Neural cell (in vitro differentiated cells): ENCODE measurements at regions not wholly inside any gene's neighbourhood (a gene's known extent, or its start where the extent isn't known, plus 50 kb on each side); places are given as distances from the start of the nearest gene placed in this dataset.

Experiments used
- EP300 ChIP-seq: fragments of 450-650 bp; conservative IDR thresholded peaks from 2 replicates; pipeline ENCODE4 v1.6.1; 2014; ENCODE audit warnings: antibody characterized with exemption, mild to moderate bottlenecking, moderate library complexity; ENCODE audit not compliant: poor library complexity, severe bottlenecking
- EZH2 ChIP-seq: fragments of 200-600, 300-800 bp; shearing (Covaris generic), sonication (generic); IDR thresholded peaks from 2 replicates; pipeline ENCODE4 v1.6.1; 2014; ENCODE audit warnings: antibody characterized with exemption, low read length, borderline replicate concordance, mild to moderate bottlenecking; ENCODE audit not compliant: insufficient read depth, poor library complexity, severe bottlenecking
- MXI1 ChIP-seq: fragments of 450-650 bp; conservative IDR thresholded peaks from 2 replicates; pipeline ENCODE4 v1.6.1; 2014; ENCODE audit warnings: antibody characterized with exemption, mild to moderate bottlenecking; ENCODE audit not compliant: poor library complexity, severe bottlenecking
- POLR2AphosphoS5 ChIP-seq: IDR thresholded peaks from 2 replicates; pipeline ENCODE4 v1.6.1; 2012
- RAD21 ChIP-seq: fragments of 450-650 bp; conservative IDR thresholded peaks from 2 replicates; pipeline ENCODE4 v1.6.1; 2014; ENCODE audit warnings: antibody characterized with exemption, mild to moderate bottlenecking, moderate library complexity
- SMC3 ChIP-seq: fragments of 450-650 bp; conservative IDR thresholded peaks from 2 replicates; pipeline ENCODE4 v1.6.1; 2014; ENCODE audit warnings: antibody characterized with exemption, mild to moderate bottlenecking, moderate library complexity; ENCODE audit not compliant: poor library complexity
- TAF1 ChIP-seq: IDR thresholded peaks from 2 replicates; pipeline ENCODE4 v1.6.1; 2012; ENCODE audit warnings: low read depth
- TF ChIP-seq, protein P1 (sequence below): fragments of 450-650 bp; IDR thresholded peaks from 2 replicates; pipeline ENCODE4 v1.5.1; 2014; ENCODE audit warnings: antibody characterized with exemption, mild to moderate bottlenecking, moderate library complexity; ENCODE audit not compliant: poor library complexity, severe bottlenecking
- TF ChIP-seq, protein P2 (sequence below): IDR thresholded peaks from 2 replicates; pipeline ENCODE4 v1.6.1; 2012; ENCODE audit warnings: borderline replicate concordance

- TF ChIP-seq, protein P1, sequence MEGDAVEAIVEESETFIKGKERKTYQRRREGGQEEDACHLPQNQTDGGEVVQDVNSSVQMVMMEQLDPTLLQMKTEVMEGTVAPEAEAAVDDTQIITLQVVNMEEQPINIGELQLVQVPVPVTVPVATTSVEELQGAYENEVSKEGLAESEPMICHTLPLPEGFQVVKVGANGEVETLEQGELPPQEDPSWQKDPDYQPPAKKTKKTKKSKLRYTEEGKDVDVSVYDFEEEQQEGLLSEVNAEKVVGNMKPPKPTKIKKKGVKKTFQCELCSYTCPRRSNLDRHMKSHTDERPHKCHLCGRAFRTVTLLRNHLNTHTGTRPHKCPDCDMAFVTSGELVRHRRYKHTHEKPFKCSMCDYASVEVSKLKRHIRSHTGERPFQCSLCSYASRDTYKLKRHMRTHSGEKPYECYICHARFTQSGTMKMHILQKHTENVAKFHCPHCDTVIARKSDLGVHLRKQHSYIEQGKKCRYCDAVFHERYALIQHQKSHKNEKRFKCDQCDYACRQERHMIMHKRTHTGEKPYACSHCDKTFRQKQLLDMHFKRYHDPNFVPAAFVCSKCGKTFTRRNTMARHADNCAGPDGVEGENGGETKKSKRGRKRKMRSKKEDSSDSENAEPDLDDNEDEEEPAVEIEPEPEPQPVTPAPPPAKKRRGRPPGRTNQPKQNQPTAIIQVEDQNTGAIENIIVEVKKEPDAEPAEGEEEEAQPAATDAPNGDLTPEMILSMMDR: no peak
- TF ChIP-seq RAD21 (no peak), TAF1 (no peak), POLR2AphosphoS5 (no peak), EZH2 (no peak), EP300 (no peak), MXI1 (no peak), SMC3 (no peak)
- TF ChIP-seq, protein P2, sequence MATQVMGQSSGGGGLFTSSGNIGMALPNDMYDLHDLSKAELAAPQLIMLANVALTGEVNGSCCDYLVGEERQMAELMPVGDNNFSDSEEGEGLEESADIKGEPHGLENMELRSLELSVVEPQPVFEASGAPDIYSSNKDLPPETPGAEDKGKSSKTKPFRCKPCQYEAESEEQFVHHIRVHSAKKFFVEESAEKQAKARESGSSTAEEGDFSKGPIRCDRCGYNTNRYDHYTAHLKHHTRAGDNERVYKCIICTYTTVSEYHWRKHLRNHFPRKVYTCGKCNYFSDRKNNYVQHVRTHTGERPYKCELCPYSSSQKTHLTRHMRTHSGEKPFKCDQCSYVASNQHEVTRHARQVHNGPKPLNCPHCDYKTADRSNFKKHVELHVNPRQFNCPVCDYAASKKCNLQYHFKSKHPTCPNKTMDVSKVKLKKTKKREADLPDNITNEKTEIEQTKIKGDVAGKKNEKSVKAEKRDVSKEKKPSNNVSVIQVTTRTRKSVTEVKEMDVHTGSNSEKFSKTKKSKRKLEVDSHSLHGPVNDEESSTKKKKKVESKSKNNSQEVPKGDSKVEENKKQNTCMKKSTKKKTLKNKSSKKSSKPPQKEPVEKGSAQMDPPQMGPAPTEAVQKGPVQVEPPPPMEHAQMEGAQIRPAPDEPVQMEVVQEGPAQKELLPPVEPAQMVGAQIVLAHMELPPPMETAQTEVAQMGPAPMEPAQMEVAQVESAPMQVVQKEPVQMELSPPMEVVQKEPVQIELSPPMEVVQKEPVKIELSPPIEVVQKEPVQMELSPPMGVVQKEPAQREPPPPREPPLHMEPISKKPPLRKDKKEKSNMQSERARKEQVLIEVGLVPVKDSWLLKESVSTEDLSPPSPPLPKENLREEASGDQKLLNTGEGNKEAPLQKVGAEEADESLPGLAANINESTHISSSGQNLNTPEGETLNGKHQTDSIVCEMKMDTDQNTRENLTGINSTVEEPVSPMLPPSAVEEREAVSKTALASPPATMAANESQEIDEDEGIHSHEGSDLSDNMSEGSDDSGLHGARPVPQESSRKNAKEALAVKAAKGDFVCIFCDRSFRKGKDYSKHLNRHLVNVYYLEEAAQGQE: no peak
These were observed 256.8 kb upstream of the GRAMD2B start for GRCh38 chr5:126166368-126166767.
